GM10266 (cell line): ENCODE measurements at regions not wholly inside any gene's neighbourhood (a gene's known extent, or its start where the extent isn't known, plus 50 kb on each side); places are given as distances from the start of the nearest gene placed in this dataset.

Source experiments
- DNase-seq: peaks from one replicate; pipeline ENCODE4 v3.0.0; 2012; ENCODE audit errors: extremely low spot score
- TF ChIP-seq, protein P1 (sequence below): IDR thresholded peaks from 2 replicates; pipeline ENCODE4 v1.5.1; 2012; ENCODE audit warnings: mild to moderate bottlenecking, low read depth; ENCODE audit not compliant: control insufficient read depth, insufficient read depth; ENCODE audit errors: missing control alignments

- DNase-seq: no peak
- TF ChIP-seq, protein P1, sequence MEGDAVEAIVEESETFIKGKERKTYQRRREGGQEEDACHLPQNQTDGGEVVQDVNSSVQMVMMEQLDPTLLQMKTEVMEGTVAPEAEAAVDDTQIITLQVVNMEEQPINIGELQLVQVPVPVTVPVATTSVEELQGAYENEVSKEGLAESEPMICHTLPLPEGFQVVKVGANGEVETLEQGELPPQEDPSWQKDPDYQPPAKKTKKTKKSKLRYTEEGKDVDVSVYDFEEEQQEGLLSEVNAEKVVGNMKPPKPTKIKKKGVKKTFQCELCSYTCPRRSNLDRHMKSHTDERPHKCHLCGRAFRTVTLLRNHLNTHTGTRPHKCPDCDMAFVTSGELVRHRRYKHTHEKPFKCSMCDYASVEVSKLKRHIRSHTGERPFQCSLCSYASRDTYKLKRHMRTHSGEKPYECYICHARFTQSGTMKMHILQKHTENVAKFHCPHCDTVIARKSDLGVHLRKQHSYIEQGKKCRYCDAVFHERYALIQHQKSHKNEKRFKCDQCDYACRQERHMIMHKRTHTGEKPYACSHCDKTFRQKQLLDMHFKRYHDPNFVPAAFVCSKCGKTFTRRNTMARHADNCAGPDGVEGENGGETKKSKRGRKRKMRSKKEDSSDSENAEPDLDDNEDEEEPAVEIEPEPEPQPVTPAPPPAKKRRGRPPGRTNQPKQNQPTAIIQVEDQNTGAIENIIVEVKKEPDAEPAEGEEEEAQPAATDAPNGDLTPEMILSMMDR: no peak
Measured at GRCh38 chr3:127037021-127037400, 54.1 kb downstream of the PLXNA1 start.

GRCh38 chr3:127037418-127037841 lies 54.5 kb downstream of the PLXNA1 start:
- DNase-seq: no peak
- TF ChIP-seq, protein P1: no peak

GRCh38 chr3:127037971-127038446 lies 55.1 kb downstream of the PLXNA1 start:
- TF ChIP-seq, protein P1: no peak

GRCh38 chr3:127038466-127038865 lies 55.6 kb downstream of the PLXNA1 start:
- TF ChIP-seq, protein P1: no peak
- DNase-seq: no peak

More at GRCh38 chr3:127037971-127038446, 55.1 kb downstream of the PLXNA1 start:
- DNase-seq: no peak

DNA sequence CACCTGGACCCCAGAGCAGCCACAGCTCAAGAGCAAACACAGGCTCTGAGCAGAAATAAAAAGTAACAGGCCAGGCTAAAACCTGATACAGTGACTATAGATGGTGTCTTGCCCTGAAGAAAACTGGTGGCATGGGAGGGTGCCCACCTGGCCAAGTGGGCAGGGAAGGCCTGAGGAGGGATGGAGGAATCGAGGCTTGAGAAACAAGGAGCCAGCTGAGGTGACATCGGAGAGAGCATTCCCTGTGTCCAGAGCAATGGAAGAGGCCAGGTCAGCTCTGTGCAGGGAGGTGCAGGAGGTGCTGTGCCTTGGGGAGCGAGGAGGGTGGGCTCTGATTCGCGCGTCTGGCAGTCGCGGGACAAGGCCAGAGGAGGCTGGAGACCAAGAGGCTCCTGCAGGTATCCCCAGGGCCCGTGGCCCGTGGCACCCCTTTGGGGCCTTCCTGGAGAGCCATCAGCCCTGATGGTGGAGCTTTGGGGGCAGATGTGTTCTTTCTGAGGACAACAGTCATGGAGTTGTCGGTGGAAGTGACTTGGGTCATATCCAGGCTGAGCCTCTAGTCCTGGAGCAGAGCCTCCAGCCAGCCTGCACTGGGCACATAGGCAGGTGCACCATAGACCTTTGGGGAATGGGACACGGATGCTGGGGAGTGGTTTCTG lies 56.1 kb downstream of the PLXNA1 start:
- TF ChIP-seq, protein P1: no peak
- DNase-seq: no peak

GRCh38 chr3:127039719-127040118 lies 56.8 kb downstream of the PLXNA1 start:
- TF ChIP-seq, protein P1: no peak
- no peak for DNase-seq

GRCh38 chr3:127040216-127040615 lies 57.3 kb downstream of the PLXNA1 start:
- TF ChIP-seq, protein P1: no peak
- no peak for DNase-seq
